ENCODE measurements at regions not wholly inside any gene's neighbourhood (a gene's known extent, or its start where the extent isn't known, plus 50 kb on each side); places are given as distances from the start of the nearest gene placed in this dataset.

- H3K4me3 ChIP-seq (ENCODE audit: low read depth, low read length): no peak overlapping the region
- DNase-seq (ENCODE audit: low read depth): no peak
- TF ChIP-seq CTCF (IDR thresholded peaks at IDR 0.05; ENCODE audit: insufficient read depth, low read depth, low read length, missing control alignments): no peak
Measured at GRCh38 chr12:124105546-124105945, 132.5 kb downstream of the ZNF664 start.

GRCh38 chr12:124107351-124107750 lies 134.3 kb downstream of the ZNF664 start:
- TF ChIP-seq CTCF (IDR thresholded peaks at IDR 0.05; ENCODE audit: insufficient read depth, low read depth, low read length, missing control alignments): no peak
- no peak for DNase-seq (ENCODE audit: low read depth)
- no peak overlapping the region for H3K4me3 ChIP-seq (ENCODE audit: low read depth, low read length)

- peak; percentile 68 for DNase-seq (ENCODE audit: low read depth)
- TF ChIP-seq CTCF (IDR thresholded peaks at IDR 0.05; ENCODE audit: insufficient read depth, low read depth, low read length, missing control alignments): no peak
- no peak overlapping the region for H3K4me3 ChIP-seq (ENCODE audit: low read depth, low read length)
Measured at GRCh38 chr12:124109760-124110159, 136.7 kb downstream of the ZNF664 start.

GRCh38 chr12:124110372-124110883 lies 137.4 kb downstream of the ZNF664 start:
- no peak for TF ChIP-seq CTCF (IDR thresholded peaks at IDR 0.05; ENCODE audit: insufficient read depth, low read depth, low read length, missing control alignments)
- no peak overlapping the region for H3K4me3 ChIP-seq (ENCODE audit: low read depth, low read length)
- DNase-seq (ENCODE audit: low read depth): no peak

- TF ChIP-seq CTCF (IDR thresholded peaks at IDR 0.05; ENCODE audit: insufficient read depth, low read depth, low read length, missing control alignments): no peak
- H3K4me3 ChIP-seq (ENCODE audit: low read depth, low read length): no peak overlapping the region
- DNase-seq (ENCODE audit: low read depth): no peak
Measured at GRCh38 chr12:124111006-124111405, 138.0 kb downstream of the ZNF664 start.

GRCh38 chr12:124114316-124114715 lies 141.3 kb downstream of the ZNF664 start:
- DNase-seq (ENCODE audit: low read depth): no peak
- no peak overlapping the region for H3K4me3 ChIP-seq (ENCODE audit: low read depth, low read length)
- TF ChIP-seq CTCF (IDR thresholded peaks at IDR 0.05; ENCODE audit: insufficient read depth, low read depth, low read length, missing control alignments): no peak

GRCh38 chr12:124115496-124115895 lies 142.5 kb downstream of the ZNF664 start:
- no peak for DNase-seq (ENCODE audit: low read depth)
- no peak for TF ChIP-seq CTCF (IDR thresholded peaks at IDR 0.05; ENCODE audit: insufficient read depth, low read depth, low read length, missing control alignments)
- no peak overlapping the region for H3K4me3 ChIP-seq (ENCODE audit: low read depth, low read length)

Data from GM12865 (cell line).